Kidney glomerular epithelial cell (primary cell): ENCODE measurements at regions not wholly inside any gene's neighbourhood (a gene's known extent, or its start where the extent isn't known, plus 50 kb on each side); places are given as distances from the start of the nearest gene placed in this dataset.

Source experiments
- DNase-seq: peaks from one replicate; lab custom pipeline; 2025; lab: John Stamatoyannopoulos, UW

GRCh38 chr7:115083935-115084334, 162.0 kb downstream of the MDFIC start:
- DNase-seq, result no peak

GRCh38 chr7:115081772-115082171, 159.9 kb downstream of the MDFIC start:
- no peak for DNase-seq

GRCh38 chr7:115078851-115079250, 157.0 kb downstream of the MDFIC start:
- no peak for DNase-seq

GRCh38 chr7:115078386-115078785, 156.5 kb downstream of the MDFIC start:
- no peak for DNase-seq

- no peak for DNase-seq
Observed at GRCh38 chr7:115070311-115070710, 148.4 kb downstream of the MDFIC start.
